GM23338 (cell line): ENCODE measurements at regions not wholly inside any gene's neighbourhood (a gene's known extent, or its start where the extent isn't known, plus 50 kb on each side); places are given as distances from the start of the nearest gene placed in this dataset.

Experiments used
- ATAC-seq: fragments of 200-7000 bp; cut with Tn5 transposase; 3 replicates; pipeline ENCODE4 v1.9.1; 2020
- DNase-seq: peaks from one replicate; pipeline ENCODE4 v3.0.0-alpha.2; 2015; ENCODE audit warnings: low spot score
- H2AFZ ChIP-seq: fragments of 200-600 bp; sonication (generic); 2 replicates; pipeline ENCODE4 v1.8.0; 2016; ENCODE audit warnings: antibody characterized with exemption, mild to moderate bottlenecking, moderate library complexity
- H3F3A ChIP-seq: fragments of 200-600 bp; sonication (generic); replicated peaks from 2 replicates; pipeline ENCODE4 v1.8.0; 2017; ENCODE audit warnings: antibody characterized with exemption, mixed run types, low read depth
- H3K27ac ChIP-seq: fragments of 200-600 bp; sonication (generic); 2 replicates; pipeline ENCODE4 v1.6.1; 2016; ENCODE audit warnings: low read depth
- H3K27me3 ChIP-seq: fragments of 200-600 bp; sonication (generic); 2 replicates; pipeline ENCODE4 v1.8.0; 2016; ENCODE audit warnings: mild to moderate bottlenecking, mixed run types, moderate library complexity; ENCODE audit not compliant: insufficient read depth
- H3K36me3 ChIP-seq: fragments of 200-600 bp; sonication (generic); 2 replicates; pipeline ENCODE4 v1.8.0; 2016; ENCODE audit warnings: mild to moderate bottlenecking; ENCODE audit not compliant: insufficient read depth
- H3K4me1 ChIP-seq: fragments of 200-600 bp; sonication (generic); 2 replicates; pipeline ENCODE4 v1.8.0; 2016; ENCODE audit warnings: mild to moderate bottlenecking, moderate library complexity; ENCODE audit not compliant: insufficient read depth
- H3K4me2 ChIP-seq: fragments of 200-600 bp; sonication (generic); 2 replicates; pipeline ENCODE4 v1.7.1; 2017; ENCODE audit warnings: mixed run types
- H3K4me3 ChIP-seq: fragments of 200-600 bp; sonication (generic); 2 replicates; pipeline ENCODE4 v1.6.1; 2016; ENCODE audit warnings: mixed run types
- H3K79me2 ChIP-seq: fragments of 200-600 bp; sonication (generic); replicated peaks from 2 replicates; pipeline ENCODE4 v1.8.0; 2017; ENCODE audit warnings: mild to moderate bottlenecking; ENCODE audit not compliant: insufficient read depth
- H3K9me2 ChIP-seq: fragments of 200-600 bp; sonication (generic); 2 replicates; pipeline ENCODE4 v1.8.0; 2017; ENCODE audit not compliant: insufficient read depth
- H4K20me1 ChIP-seq: fragments of 200-600 bp; sonication (generic); replicated peaks from 2 replicates; pipeline ENCODE4 v1.8.0; 2017; ENCODE audit warnings: mild to moderate bottlenecking; ENCODE audit not compliant: insufficient read depth
- H3K27ac Mint-ChIP-seq: 2 replicates; pipeline ENCODE4 v1.8.0; 2020; ENCODE audit warnings: inconsistent platforms, mild to moderate bottlenecking, moderate library complexity, mixed read lengths
- H3K27me3 Mint-ChIP-seq: 3 replicates; pipeline ENCODE4 v1.8.0; 2022; ENCODE audit warnings: low read depth, mild to moderate bottlenecking, moderate library complexity, mixed read lengths, inconsistent platforms; ENCODE audit not compliant: insufficient read depth, poor library complexity
- H3K36me3 Mint-ChIP-seq: 3 replicates; pipeline ENCODE4 v1.8.0; 2021; ENCODE audit warnings: low read depth, mild to moderate bottlenecking, inconsistent platforms, moderate library complexity, mixed read lengths
- H3K4me1 Mint-ChIP-seq: 3 replicates; pipeline ENCODE4 v1.8.0; 2020; ENCODE audit warnings: mild to moderate bottlenecking, inconsistent platforms, mixed read lengths
- H3K4me3 Mint-ChIP-seq: 3 replicates; pipeline ENCODE4 v1.8.0; 2021; ENCODE audit warnings: moderate library complexity, mild to moderate bottlenecking, inconsistent platforms, mixed read lengths
- H3K9me3 Mint-ChIP-seq: 3 replicates; pipeline ENCODE4 v1.8.0; 2020; ENCODE audit warnings: moderate library complexity, mild to moderate bottlenecking, inconsistent platforms, mixed read lengths
- CREB1 ChIP-seq: fragments of 250-450 bp; sonication (Bioruptor Pico); IDR thresholded peaks from 2 replicates; pipeline ENCODE4 v1.5.0; 2020; ENCODE audit warnings: low read depth, mild to moderate bottlenecking, moderate library complexity
- CTCF ChIP-seq, 2 experiments: fragments of 200-600 bp in 1 of 2; sonication (generic) in 1 of 2; conservative IDR thresholded peaks; 2 replicates each; pipeline versions ENCODE4 v1.5.1 to v1.6.1; 2016 to 2017; ENCODE audit warnings: antibody characterized with exemption in 2 of 2, low read depth in 2 of 2, mild to moderate bottlenecking in 2 of 2, moderate library complexity in 1 of 2
- ETS1 ChIP-seq: IDR thresholded peaks from 2 replicates; pipeline ENCODE4 v1.6.1; 2016; ENCODE audit warnings: antibody characterized with exemption
- EZH2 ChIP-seq: fragments of 200-600 bp; sonication (generic); IDR thresholded peaks from one replicate; pipeline ENCODE4 v1.8.0; 2017; ENCODE audit warnings: antibody characterized with exemption, mild to moderate bottlenecking, low read depth; ENCODE audit not compliant: unreplicated experiment
- NANOG ChIP-seq: IDR thresholded peaks from 2 replicates; pipeline ENCODE4 v1.6.1; 2016; ENCODE audit warnings: antibody characterized with exemption, borderline replicate concordance
- POLR2AphosphoS5 ChIP-seq: IDR thresholded peaks from 2 replicates; pipeline ENCODE4 v1.6.1; 2016; ENCODE audit warnings: antibody characterized with exemption, low read depth
- REST ChIP-seq: IDR thresholded peaks from one replicate; pipeline ENCODE4 v1.6.1; 2018; ENCODE audit warnings: antibody characterized with exemption; ENCODE audit not compliant: unreplicated experiment
- STAT1 ChIP-seq: IDR thresholded peaks from one replicate; pipeline ENCODE4 v1.6.1; 2016; ENCODE audit warnings: antibody characterized with exemption; ENCODE audit not compliant: unreplicated experiment
- ZNF114 ChIP-seq: fragments of 250-450 bp; sonication (Bioruptor Pico); IDR thresholded peaks from 2 replicates; pipeline ENCODE4 v1.5.0; 2020; ENCODE audit warnings: mild to moderate bottlenecking, moderate library complexity
- ZNF331 ChIP-seq: fragments of 250-450 bp; sonication (Bioruptor Pico); IDR thresholded peaks from 2 replicates; pipeline ENCODE4 v1.5.0; 2020; ENCODE audit warnings: low read depth, mild to moderate bottlenecking, moderate library complexity
- ZNF462 ChIP-seq: fragments of 250-450 bp; sonication (Bioruptor Pico); IDR thresholded peaks from 2 replicates; pipeline ENCODE4 v1.5.0; 2020; ENCODE audit warnings: mild to moderate bottlenecking, moderate library complexity

- no peak for TF ChIP-seq REST
- no peak for TF ChIP-seq ETS1
- TF ChIP-seq NANOG, result no peak
- TF ChIP-seq ZNF331, result no peak
- no peak for TF ChIP-seq EZH2
Observed at GRCh38 chr16:87185983-87186382, 131.2 kb downstream of the C16orf95 start (continued).

DNA sequence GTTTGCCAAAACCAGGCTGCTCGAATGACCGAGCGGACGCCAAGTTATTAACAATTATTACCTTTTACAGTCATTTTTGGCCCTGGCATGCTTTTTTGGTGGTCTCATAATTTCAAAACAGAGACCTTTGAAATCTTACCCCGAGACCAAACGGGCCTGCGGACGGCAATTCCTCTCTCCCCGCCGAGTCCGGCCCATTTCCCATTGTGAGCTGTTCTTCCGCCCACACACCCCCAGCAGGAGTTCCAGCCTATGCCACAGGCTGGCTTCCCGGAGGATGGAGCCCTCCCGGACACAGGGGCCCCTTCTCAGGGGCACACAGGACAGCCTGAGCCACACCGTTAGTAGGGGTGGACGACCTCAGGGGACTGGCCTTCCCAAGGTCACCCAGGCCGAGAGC is 130.7 kb downstream of the C16orf95 start:
- no peak overlapping the region for H2AFZ ChIP-seq
- Mint-ChIP-seq H3K36me3 (peaks cover 7% of the 10 kb centered on the region; the same call in 2 of the 3 replicates), H3K4me1 (peaks cover 15% of the 10 kb centered on the region), H3K9me3 (peaks cover 27% of the 10 kb centered on the region), H3K27me3 (peaks cover 15% of the 10 kb centered on the region), H3K27ac (no peak overlapping the region), H3K4me3 (no peak overlapping the region)
- peak; percentile 72 for ATAC-seq
- no peak for TF ChIP-seq ZNF331
- no peak for TF ChIP-seq NANOG
- TF ChIP-seq EZH2, result no peak
- TF ChIP-seq ZNF114 (CRISPR knock-in tag), result no peak
- no peak for TF ChIP-seq CTCF (conservative IDR thresholded peaks at IDR 0.05; ENCODE audit: low read depth in 2 of 2)
- no peak for TF ChIP-seq POLR2AphosphoS5
- TF ChIP-seq ETS1, result no peak
- TF ChIP-seq ZNF462 (CRISPR knock-in tag), result no peak
- TF ChIP-seq CREB1 (CRISPR knock-in tag), result no peak
- no peak for TF ChIP-seq STAT1
- H3K36me3 ChIP-seq, result no peaks in the 10 kb centered on the region
- H3K9me2 ChIP-seq, result no peaks in the 10 kb centered on the region
- DNase-seq, result peak; percentile 15
- H3K4me3 ChIP-seq, result no peak overlapping the region
- H3K27me3 ChIP-seq, result no peaks in the 10 kb centered on the region
- no peak overlapping the region for H3K4me2 ChIP-seq
- H3F3A ChIP-seq, result peaks cover 11% of the 10 kb centered on the region
- no peaks in the 10 kb centered on the region for H4K20me1 ChIP-seq
- no peak overlapping the region for H3K27ac ChIP-seq
- no peaks in the 10 kb centered on the region for H3K4me1 ChIP-seq
- no peaks in the 10 kb centered on the region for H3K79me2 ChIP-seq
